T-helper 17 cell (primary cell): ENCODE measurements at regions not wholly inside any gene's neighbourhood (a gene's known extent, or its start where the extent isn't known, plus 50 kb on each side); places are given as distances from the start of the nearest gene placed in this dataset.
"Not testable (repeated sequence)": the region's sequence is repeated elsewhere in the genome, so short reads cannot be mapped to it uniquely, and the experiment has no call there.

Experiments
- ATAC-seq: fragments of 150-1000 bp; cut with Tn5 transposase; 2 replicates; pipeline ENCODE4 v1.10.0; 2021; ENCODE audit warnings: mild to moderate bottlenecking, moderate library complexity
- DNase-seq, 3 donors: peaks; one replicate each; pipeline versions ENCODE4 v3.0.0 to v3.0.0-alpha.2; 2020 to 2021
- H3K9me3 ChIP-seq: one replicate; pipeline ENCODE4 v1.7.0; 2013; ENCODE audit warnings: low read length, mild to moderate bottlenecking; ENCODE audit not compliant: control insufficient read depth, poor library complexity, severe bottlenecking
- H3K27ac Mint-ChIP-seq: one replicate; pipeline ENCODE4 v1.8.0; 2022; ENCODE audit warnings: mild to moderate bottlenecking, moderate library complexity, mixed read lengths
- H3K27me3 Mint-ChIP-seq: one replicate; pipeline ENCODE4 v1.8.0; 2022; ENCODE audit warnings: mixed read lengths
- H3K36me3 Mint-ChIP-seq: one replicate; pipeline ENCODE4 v1.8.0; 2022; ENCODE audit warnings: low read depth, mixed read lengths
- H3K4me1 Mint-ChIP-seq: one replicate; pipeline ENCODE4 v1.8.0; 2022; ENCODE audit warnings: mild to moderate bottlenecking, mixed read lengths
- H3K4me3 Mint-ChIP-seq: one replicate; pipeline ENCODE4 v1.8.0; 2022; ENCODE audit warnings: mild to moderate bottlenecking, moderate library complexity, mixed read lengths

DNA sequence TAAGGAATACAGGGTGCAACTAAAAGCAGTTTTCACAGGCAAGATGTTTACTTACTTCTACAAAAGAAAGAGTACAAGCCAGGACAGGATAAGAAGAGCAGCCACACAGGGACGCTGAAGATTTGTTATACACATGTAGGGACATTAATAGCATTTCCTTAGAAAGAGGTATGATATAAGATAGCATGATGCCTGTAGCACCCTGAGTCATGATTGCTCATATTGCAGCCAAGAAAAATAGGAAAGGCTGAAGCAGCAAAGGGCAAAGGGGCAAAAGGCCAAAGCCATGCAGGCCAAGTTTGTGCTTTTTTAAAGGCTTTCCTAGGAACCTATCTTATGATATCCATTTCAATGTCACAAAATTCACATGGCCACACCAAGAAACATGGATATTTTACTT is 552.0 kb upstream of the TPTE start:
- not testable (repeated sequence) for H3K9me3 ChIP-seq, H3K36me3 Mint-ChIP-seq, ATAC-seq, H3K27ac Mint-ChIP-seq, H3K4me1 Mint-ChIP-seq, H3K27me3 Mint-ChIP-seq, DNase-seq, H3K4me3 Mint-ChIP-seq

DNA sequence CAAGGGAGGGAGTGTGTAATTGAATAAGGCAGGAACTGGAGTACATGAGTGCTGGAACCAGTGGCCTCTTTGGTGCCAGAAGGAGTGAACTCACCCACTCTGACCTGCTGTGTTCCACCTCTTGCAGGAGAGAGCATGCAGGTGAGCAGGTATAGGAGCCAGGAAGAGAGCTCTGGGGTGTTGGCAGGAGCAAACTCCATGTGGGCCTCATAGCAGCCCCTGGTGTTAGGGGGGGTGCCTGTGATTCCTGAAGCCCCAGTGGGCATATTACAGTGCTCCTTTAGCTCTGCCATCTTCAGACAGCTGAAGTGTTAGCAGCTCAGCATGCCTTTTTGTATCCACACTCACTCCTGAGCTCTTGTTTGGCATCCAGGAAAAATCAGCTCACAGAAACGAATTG is 549.4 kb upstream of the TPTE start:
- not testable (repeated sequence) for DNase-seq, H3K9me3 ChIP-seq, H3K27ac Mint-ChIP-seq, H3K27me3 Mint-ChIP-seq, H3K4me3 Mint-ChIP-seq, ATAC-seq, H3K4me1 Mint-ChIP-seq, H3K36me3 Mint-ChIP-seq

DNA sequence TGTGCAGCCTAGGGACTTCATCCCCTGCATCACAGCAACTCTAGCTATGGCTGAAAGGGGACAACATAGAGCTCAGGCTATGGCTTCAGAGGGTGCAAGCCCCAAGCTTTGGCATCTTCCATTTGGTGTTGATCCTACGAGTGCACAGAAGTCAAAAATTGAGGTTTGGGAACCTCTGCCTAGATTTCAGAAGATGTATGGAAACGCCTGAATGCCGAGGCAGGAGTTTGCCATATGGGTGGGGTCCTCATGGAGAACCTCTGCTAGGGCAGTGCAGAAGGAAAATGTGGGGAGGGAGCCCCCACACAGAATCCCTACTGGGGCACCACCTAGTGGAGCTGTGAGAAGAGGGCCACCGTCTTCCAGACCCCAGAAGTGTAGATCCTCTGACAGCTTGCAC is 543.0 kb upstream of the TPTE start:
- H3K27me3 Mint-ChIP-seq, H3K9me3 ChIP-seq, DNase-seq, H3K4me3 Mint-ChIP-seq, ATAC-seq, H3K4me1 Mint-ChIP-seq, H3K36me3 Mint-ChIP-seq, H3K27ac Mint-ChIP-seq: not testable (repeated sequence)

DNA sequence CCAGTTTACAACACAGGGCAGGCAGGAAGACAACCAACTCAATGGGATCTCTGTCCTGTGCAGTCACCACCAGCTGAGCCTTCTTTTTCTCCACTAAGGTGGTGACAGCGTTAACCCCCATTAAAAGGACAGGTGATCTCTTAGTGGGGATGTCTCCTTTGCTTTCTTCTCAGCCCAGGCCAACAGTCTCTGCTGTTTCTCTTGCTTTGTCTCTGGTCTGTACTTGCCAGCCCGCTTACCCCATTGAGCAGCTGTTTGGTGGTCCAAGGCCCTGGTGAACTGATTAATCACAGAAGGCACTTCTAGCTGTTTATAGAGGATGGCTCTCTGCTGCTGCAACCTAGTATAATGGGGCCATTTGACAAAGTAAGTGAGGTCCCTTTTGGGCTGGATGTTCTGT is 523.9 kb upstream of the TPTE start:
- H3K4me3 Mint-ChIP-seq, ATAC-seq, H3K4me1 Mint-ChIP-seq, DNase-seq, H3K36me3 Mint-ChIP-seq, H3K9me3 ChIP-seq, H3K27me3 Mint-ChIP-seq, H3K27ac Mint-ChIP-seq: not testable (repeated sequence)

DNA sequence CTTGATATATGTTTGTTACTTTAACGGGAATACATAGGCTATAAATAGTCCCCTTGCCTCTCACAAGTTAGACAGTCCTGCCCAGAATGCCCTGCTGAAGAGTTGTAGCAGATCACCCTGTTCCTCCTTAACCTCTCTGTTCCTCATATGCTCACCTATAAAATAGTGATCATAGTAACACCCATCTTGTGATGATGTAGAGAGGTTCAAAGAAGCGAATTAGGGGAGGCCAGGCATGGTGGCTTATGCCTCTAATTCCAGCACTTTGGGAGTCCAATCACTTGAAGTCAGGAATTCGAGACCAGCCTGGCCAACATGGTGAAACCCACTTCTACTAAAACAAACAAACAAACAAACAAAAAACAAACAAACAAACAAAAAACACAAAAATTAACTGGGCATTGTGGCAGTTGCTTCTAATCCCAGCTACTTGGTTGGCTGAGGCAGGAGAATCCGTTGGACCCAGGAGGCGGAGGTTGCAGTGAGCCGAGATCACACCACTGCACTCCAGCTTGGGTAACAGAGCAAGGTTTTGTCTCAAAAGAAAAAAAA is 518.5 kb upstream of the TPTE start:
- H3K9me3 ChIP-seq, H3K36me3 Mint-ChIP-seq, H3K4me1 Mint-ChIP-seq, ATAC-seq, DNase-seq, H3K27ac Mint-ChIP-seq, H3K4me3 Mint-ChIP-seq, H3K27me3 Mint-ChIP-seq: not testable (repeated sequence)

DNA sequence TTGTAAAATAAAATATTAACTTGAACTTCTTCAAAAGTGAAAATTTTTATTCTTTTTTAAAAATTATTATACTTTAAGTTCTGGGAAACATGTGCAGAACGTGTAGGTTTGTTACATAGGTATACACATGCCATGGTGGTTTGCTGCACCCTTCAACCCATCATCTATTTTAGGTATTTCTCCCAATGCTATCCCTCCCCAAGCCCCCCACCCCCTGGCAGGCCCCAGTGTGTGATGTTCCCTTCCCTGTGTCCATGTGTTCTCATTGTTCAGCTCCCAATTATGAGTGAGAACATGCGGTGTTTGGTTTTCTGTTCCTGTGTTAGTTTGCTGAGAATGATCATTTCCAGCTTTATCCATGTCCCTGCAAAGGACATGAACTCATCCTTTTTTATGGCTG is 515.6 kb upstream of the TPTE start:
- DNase-seq, H3K27me3 Mint-ChIP-seq, H3K36me3 Mint-ChIP-seq, H3K27ac Mint-ChIP-seq, H3K9me3 ChIP-seq, H3K4me1 Mint-ChIP-seq, H3K4me3 Mint-ChIP-seq, ATAC-seq: not testable (repeated sequence)

DNA sequence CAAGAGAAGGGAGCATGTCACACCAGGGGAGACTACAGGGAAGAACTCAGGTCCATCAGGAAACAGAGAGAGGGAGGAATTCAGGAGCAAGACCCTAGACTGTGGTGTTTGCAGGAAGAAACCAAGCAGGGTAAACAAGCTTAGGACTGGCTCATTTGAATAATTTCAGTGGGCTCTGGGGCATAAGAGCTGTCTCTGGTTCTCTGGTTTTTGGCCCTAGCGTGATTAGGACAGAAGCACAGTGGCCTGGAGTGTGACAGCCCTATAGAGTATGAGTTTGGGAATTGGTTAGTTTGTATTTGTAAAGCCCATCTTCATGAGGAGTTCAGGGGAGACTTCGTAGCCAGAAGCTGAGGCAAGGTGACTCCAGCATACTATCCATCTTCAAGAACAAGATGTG is 504.4 kb upstream of the TPTE start:
- ATAC-seq, H3K9me3 ChIP-seq, H3K4me1 Mint-ChIP-seq, H3K27ac Mint-ChIP-seq, H3K27me3 Mint-ChIP-seq, H3K4me3 Mint-ChIP-seq, DNase-seq, H3K36me3 Mint-ChIP-seq: not testable (repeated sequence)

DNA sequence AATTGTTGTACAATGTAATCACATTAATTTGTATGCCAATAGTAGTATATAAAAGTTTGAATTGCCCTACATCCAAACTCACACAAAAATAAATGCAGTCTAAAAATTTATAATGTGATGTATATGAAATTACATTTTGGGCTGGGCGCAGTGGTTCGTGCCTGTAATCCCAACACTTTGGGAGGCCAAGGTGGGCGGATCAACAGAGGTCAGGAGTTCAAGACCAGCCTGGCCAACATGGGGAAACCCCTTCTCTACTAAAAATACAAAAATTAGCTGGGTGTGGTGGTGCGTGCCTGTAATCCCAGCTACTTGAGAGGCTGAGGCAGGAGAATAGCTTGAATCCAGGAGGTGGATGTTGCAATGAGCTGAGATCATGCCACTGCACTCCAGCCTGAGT is 503.6 kb upstream of the TPTE start:
- H3K36me3 Mint-ChIP-seq, H3K4me1 Mint-ChIP-seq, ATAC-seq, H3K27ac Mint-ChIP-seq, H3K27me3 Mint-ChIP-seq, H3K9me3 ChIP-seq, H3K4me3 Mint-ChIP-seq, DNase-seq: not testable (repeated sequence)

DNA sequence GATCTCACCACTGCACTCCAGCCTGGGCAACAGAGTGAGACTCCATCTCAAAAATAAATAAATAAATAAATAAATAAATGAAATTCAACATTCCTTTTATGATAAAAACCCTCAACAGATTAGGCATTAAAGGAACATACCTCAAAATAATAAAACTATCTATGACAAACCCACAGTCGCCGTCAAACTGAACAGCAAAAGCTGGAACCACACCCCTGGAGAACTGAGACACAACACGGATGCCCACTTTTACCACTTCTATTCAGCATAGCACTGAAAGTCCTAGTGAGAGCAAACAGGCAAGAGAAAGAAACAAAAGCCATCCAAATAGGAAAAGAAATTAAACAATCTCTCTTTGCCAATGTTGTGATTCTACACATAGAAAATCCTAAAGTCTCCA is 499.9 kb upstream of the TPTE start:
- not testable (repeated sequence) for H3K27ac Mint-ChIP-seq, H3K4me1 Mint-ChIP-seq, H3K36me3 Mint-ChIP-seq, H3K27me3 Mint-ChIP-seq, DNase-seq, H3K9me3 ChIP-seq, ATAC-seq, H3K4me3 Mint-ChIP-seq

DNA sequence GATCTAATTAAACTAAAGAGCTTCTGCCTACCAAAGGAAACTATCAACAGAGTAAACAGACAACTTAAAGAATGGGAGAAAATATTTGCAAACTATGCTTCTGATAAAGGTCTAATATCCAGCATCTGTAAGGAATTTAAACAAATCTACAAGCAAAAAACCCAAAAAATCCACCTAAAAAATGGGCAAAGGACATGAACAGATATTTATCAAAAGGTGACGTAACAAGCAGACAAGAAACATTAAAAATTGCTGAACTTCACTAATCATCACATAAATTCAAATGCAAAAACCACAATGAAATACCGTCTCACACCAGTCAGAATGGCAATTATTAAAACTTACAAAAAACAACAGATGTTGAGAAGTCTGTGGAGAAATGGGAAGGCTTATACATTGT is 498.6 kb upstream of the TPTE start:
- not testable (repeated sequence) for H3K9me3 ChIP-seq, H3K27me3 Mint-ChIP-seq, H3K4me3 Mint-ChIP-seq, DNase-seq, H3K36me3 Mint-ChIP-seq, ATAC-seq, H3K27ac Mint-ChIP-seq, H3K4me1 Mint-ChIP-seq
